ENCODE measurements at regions not wholly inside any gene's neighbourhood (a gene's known extent, or its start where the extent isn't known, plus 50 kb on each side); places are given as distances from the start of the nearest gene placed in this dataset.

DNA sequence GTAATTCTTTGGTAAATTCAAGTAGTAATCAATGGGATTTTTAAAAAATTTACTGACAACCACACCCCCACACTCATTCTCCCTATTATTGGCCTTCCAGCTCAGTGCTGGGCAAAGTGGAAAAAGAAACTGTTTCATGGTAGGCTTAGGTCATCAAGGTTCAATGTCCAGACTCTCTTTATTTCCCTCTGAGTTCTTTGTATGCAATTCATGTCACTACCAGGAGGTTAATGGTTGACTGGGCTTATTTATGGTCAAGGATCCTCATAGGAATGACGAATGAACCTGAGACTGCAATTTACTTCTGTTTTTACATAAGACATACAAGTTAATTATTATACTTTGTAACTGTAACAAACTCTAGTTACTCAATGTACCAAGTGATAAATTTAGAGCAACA lies 403.2 kb downstream of the KLHL13 start:
- no peak for TF ChIP-seq FOXP2 (optimal IDR thresholded peaks at IDR 0.05; ENCODE audit: control extremely low read depth, extremely low read length, insufficient read depth)
- TF ChIP-seq POLR2AphosphoS5 (IDR thresholded peaks at IDR 0.05; ENCODE audit: borderline replicate concordance, low read depth, low read length): no peak
- TF ChIP-seq EZH2 (IDR thresholded peaks at IDR 0.05): no peak
- Histone ChIP-seq H3K9ac (ENCODE audit: insufficient read length) (no peak overlapping the region), H3K27ac (no peak overlapping the region), H3K36me3 (ENCODE audit: insufficient read depth, low read length) (no peaks in the 10 kb centered on the region), H3K9me3 (ENCODE audit: low read depth, low read length) (no peaks in the 10 kb centered on the region), H3K4me3 (no peak overlapping the region)
- no peak for DNase-seq (ENCODE audit: low read depth, low spot score)

DNA sequence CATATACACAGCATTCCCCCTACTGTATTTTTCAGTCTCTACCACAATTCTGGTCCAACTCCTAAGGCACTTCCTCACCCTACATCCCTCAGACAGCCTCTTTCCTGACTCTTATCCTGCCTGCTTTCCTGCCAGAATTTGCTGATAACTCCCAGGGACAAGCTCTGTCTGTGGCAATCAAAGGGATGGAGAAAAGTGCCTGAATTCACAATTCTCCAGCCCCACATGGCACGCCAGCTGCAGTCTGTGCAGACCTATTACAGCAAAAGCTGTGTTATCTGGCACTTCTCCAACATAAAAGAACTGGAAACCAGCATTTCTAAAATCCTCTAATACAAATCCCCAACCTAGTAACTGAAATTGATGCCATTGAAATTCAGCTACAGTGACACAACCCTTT lies 404.8 kb downstream of the KLHL13 start:
- DNase-seq (ENCODE audit: low read depth, low spot score): no peak
- TF ChIP-seq FOXP2 (optimal IDR thresholded peaks at IDR 0.05; ENCODE audit: control extremely low read depth, extremely low read length, insufficient read depth) (no peak), POLR2AphosphoS5 (IDR thresholded peaks at IDR 0.05; ENCODE audit: borderline replicate concordance, low read depth, low read length) (no peak), EZH2 (IDR thresholded peaks at IDR 0.05) (no peak)
- Histone ChIP-seq H3K4me3 (no peak overlapping the region), H3K27ac (no peak overlapping the region), H3K36me3 (ENCODE audit: insufficient read depth, low read length) (no peaks in the 10 kb centered on the region), H3K9me3 (ENCODE audit: low read depth, low read length) (no peaks in the 10 kb centered on the region), H3K9ac (ENCODE audit: insufficient read length) (no peak overlapping the region)

DNA sequence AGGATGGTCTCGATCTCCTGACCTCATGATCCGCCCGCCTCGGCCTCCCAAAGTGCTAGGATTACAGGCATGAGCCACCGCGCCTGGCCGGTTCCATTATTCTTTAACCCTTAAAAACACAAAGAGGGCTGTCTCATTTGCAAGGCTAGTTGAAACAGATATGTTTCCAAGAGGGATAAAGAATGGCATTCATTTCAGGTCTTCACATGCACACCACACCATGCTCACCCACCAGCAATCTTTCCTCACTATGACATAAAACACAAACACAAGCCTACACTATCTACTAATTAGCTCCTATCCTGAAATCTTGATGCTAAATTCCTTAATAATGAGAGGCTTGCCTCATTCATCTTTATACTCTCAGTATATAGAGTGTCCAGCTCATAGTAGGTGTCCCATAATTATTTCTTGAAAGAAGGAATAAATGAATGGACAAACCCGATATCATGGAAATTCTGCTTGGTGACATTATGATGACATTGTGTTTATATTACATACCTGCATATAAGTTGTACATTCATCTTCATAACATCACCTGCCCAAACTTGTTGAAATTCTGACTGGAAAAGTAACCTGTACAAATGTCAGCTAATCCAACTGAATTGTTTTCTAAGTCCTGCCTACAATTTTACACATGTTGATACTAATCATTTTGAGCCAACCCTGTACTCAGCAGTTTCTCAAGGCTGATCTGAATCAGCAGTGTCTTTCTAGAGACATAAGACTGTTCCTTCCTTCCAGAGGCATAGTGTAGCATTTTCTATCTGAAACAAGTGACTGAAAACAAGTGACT lies 408.5 kb downstream of the KLHL13 start:
- Histone ChIP-seq H3K4me3 (no peak overlapping the region), H3K9ac (ENCODE audit: insufficient read length) (no peak overlapping the region), H3K27ac (no peak overlapping the region), H3K9me3 (ENCODE audit: low read depth, low read length) (no peaks in the 10 kb centered on the region), H3K36me3 (ENCODE audit: insufficient read depth, low read length) (no peaks in the 10 kb centered on the region)
- TF ChIP-seq FOXP2 (optimal IDR thresholded peaks at IDR 0.05; ENCODE audit: control extremely low read depth, extremely low read length, insufficient read depth): no peak
- TF ChIP-seq EZH2 (IDR thresholded peaks at IDR 0.05): no peak
- no peak for TF ChIP-seq POLR2AphosphoS5 (IDR thresholded peaks at IDR 0.05; ENCODE audit: borderline replicate concordance, low read depth, low read length)
- no peak for DNase-seq (ENCODE audit: low read depth, low spot score)

GRCh38 chrX:117701050-117701449 lies 415.6 kb downstream of the KLHL13 start:
- TF ChIP-seq EZH2 (IDR thresholded peaks at IDR 0.05): no peak
- TF ChIP-seq POLR2AphosphoS5 (IDR thresholded peaks at IDR 0.05; ENCODE audit: borderline replicate concordance, low read depth, low read length): no peak
- no peak for TF ChIP-seq FOXP2 (optimal IDR thresholded peaks at IDR 0.05; ENCODE audit: control extremely low read depth, extremely low read length, insufficient read depth)
- Histone ChIP-seq H3K9ac (ENCODE audit: insufficient read length) (no peak overlapping the region), H3K4me3 (no peak overlapping the region), H3K36me3 (ENCODE audit: insufficient read depth, low read length) (no peaks in the 10 kb centered on the region), H3K9me3 (ENCODE audit: low read depth, low read length) (no peaks in the 10 kb centered on the region), H3K27ac (no peak overlapping the region)
- no peak for DNase-seq (ENCODE audit: low read depth, low spot score)

DNA sequence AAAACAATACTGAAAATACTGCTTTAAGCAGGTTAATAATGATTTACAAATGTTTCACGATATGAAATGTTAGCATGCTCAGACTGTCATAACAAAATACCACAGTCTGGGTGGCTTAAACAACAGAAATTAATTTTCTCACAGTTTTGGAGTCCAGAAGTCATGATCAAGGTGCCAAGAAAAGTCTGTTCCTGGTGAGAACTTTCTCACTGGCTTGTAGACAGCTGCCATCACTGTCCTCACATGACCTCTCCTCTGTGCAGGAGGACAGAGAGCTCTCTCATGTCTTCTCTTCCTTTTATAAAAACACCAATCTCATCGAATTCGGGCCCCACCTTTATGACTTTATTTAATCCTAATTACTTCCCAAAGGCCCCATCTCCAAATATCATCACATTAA lies 426.7 kb downstream of the KLHL13 start:
- H3K36me3 ChIP-seq (ENCODE audit: insufficient read depth, low read length): no peaks in the 10 kb centered on the region
- no peaks in the 10 kb centered on the region for H3K9me3 ChIP-seq (ENCODE audit: low read depth, low read length)
- H3K27ac ChIP-seq: no peak overlapping the region
- no peak for TF ChIP-seq POLR2AphosphoS5 (IDR thresholded peaks at IDR 0.05; ENCODE audit: borderline replicate concordance, low read depth, low read length)
- no peak for TF ChIP-seq EZH2 (IDR thresholded peaks at IDR 0.05)
- TF ChIP-seq FOXP2 (optimal IDR thresholded peaks at IDR 0.05; ENCODE audit: control extremely low read depth, extremely low read length, insufficient read depth): no peak
- no peak overlapping the region for H3K4me3 ChIP-seq
- no peak overlapping the region for H3K9ac ChIP-seq (ENCODE audit: insufficient read length)
- DNase-seq (ENCODE audit: low read depth, low spot score): no peak

GRCh38 chrX:117680286-117680685 lies 436.3 kb downstream of the KLHL13 start:
- Histone ChIP-seq H3K9ac (ENCODE audit: insufficient read length) (no peak overlapping the region), H3K4me3 (no peak overlapping the region), H3K27ac (no peak overlapping the region), H3K36me3 (ENCODE audit: insufficient read depth, low read length) (no peaks in the 10 kb centered on the region), H3K9me3 (ENCODE audit: low read depth, low read length) (no peaks in the 10 kb centered on the region)
- no peak for DNase-seq (ENCODE audit: low read depth, low spot score)
- TF ChIP-seq EZH2 (IDR thresholded peaks at IDR 0.05): no peak
- no peak for TF ChIP-seq POLR2AphosphoS5 (IDR thresholded peaks at IDR 0.05; ENCODE audit: borderline replicate concordance, low read depth, low read length)
- TF ChIP-seq FOXP2 (optimal IDR thresholded peaks at IDR 0.05; ENCODE audit: control extremely low read depth, extremely low read length, insufficient read depth): no peak

DNA sequence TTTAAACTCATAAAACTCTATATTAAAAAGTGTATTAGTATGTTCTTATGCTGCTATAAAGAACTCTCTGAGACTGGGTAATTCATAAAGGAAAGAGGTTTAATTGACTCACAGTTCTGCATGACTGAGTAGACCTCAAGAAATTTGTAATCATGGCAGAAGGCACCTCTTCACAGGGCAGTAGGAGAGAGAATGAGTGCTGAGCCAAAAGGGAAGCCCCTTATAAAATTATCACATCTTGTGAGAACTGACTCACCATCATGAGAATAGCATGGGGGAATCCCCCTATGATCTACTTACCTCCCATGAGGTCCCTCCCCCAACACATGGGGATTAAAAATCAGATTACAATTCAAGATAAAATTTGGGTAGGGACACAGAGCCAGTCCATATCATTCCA lies 463.2 kb downstream of the KLHL13 start:
- H3K9ac ChIP-seq (ENCODE audit: insufficient read length): no peak overlapping the region
- H3K36me3 ChIP-seq (ENCODE audit: insufficient read depth, low read length): no peaks in the 10 kb centered on the region
- DNase-seq (ENCODE audit: low read depth, low spot score): no peak
- H3K9me3 ChIP-seq (ENCODE audit: low read depth, low read length): no peaks in the 10 kb centered on the region
- TF ChIP-seq POLR2AphosphoS5 (IDR thresholded peaks at IDR 0.05; ENCODE audit: borderline replicate concordance, low read depth, low read length) (no peak), FOXP2 (optimal IDR thresholded peaks at IDR 0.05; ENCODE audit: control extremely low read depth, extremely low read length, insufficient read depth) (no peak)
- no peak overlapping the region for H3K4me3 ChIP-seq
- H3K27ac ChIP-seq: no peak overlapping the region

GRCh38 chrX:117645639-117646038 lies 471.0 kb downstream of the KLHL13 start:
- Histone ChIP-seq H3K9ac (ENCODE audit: insufficient read length) (no peak overlapping the region), H3K9me3 (ENCODE audit: low read depth, low read length) (no peaks in the 10 kb centered on the region), H3K4me3 (no peak overlapping the region), H3K27ac (no peak overlapping the region), H3K36me3 (ENCODE audit: insufficient read depth, low read length) (no peaks in the 10 kb centered on the region)
- TF ChIP-seq EZH2 (IDR thresholded peaks at IDR 0.05) (no peak), POLR2AphosphoS5 (IDR thresholded peaks at IDR 0.05; ENCODE audit: borderline replicate concordance, low read depth, low read length) (no peak), FOXP2 (optimal IDR thresholded peaks at IDR 0.05; ENCODE audit: control extremely low read depth, extremely low read length, insufficient read depth) (no peak)
- DNase-seq (ENCODE audit: low read depth, low spot score): no peak
